ENCODE measurements at regions not wholly inside any gene's neighbourhood (a gene's known extent, or its start where the extent isn't known, plus 50 kb on each side); places are given as distances from the start of the nearest gene placed in this dataset.
"Not testable (repeated sequence)": the region's sequence is repeated elsewhere in the genome, so short reads cannot be mapped to it uniquely, and the experiment has no call there.

DNA sequence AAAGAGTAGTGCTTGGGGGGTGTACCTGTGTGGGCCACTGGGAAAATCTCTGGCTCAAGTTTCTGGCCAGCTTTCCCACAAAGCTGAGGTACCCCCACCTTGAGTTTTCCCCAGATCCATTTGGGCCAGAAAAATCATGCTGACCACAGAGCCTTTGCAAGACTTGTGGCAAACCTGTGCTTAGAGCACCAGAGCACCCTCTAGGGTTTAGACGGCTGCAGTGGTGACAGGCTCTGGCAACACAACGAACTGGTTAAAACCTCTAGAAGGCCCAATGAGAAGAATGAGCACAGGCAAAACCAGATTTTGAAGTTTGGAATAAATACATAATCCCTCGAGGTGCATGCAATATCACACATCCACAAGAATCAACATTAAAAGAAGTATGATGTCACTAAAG, 290.7 kb upstream of the FOLH1 start:
- no peak for DNase-seq

DNA sequence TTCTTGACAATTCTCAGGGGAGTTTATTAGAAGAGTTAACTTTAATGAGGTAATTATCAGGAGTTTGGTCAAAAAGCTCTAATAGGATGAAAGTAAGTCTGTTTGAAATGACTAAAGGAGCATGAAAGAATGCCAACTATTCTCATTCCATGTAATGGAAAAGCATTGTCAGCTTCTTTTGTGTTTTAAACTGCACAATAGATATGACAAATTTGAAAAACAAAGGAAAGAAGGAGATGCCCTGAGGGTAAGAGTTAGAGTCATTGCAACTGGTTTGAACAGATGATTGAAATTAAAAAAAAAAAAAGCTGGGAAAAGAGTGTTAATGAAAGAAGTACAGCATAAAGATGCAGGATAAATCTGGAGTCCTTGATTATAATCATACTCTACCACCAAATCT, 296.8 kb upstream of the FOLH1 start:
- no peak for DNase-seq

DNA sequence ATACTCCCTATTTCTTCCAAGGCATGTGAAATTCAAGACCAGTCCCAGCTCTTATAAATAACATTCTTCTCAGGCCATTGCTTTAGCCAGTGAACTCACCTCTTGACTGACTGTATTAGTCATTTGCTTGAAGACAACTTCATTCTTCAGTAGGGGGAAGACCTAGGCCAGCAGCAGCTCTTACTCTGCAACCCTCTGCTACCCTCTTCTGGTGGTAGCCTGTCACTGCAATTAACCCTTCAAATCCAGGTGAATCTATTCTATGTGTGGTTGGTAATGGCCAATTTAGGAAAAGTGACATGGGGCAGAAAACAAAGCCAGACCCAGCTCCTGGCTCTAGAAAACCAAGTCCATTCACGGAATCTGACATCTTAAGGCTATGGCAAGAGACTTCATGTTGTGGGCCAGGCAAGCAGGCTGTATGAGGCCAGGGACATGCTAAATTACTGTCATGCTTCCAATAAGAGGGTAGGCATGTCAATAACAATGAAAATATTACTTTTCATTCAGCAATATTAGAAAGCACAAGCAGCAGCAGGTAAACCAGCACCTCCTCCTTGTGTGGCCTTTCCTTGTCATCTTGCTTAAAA, 317.9 kb upstream of the FOLH1 start:
- DNase-seq: not testable (repeated sequence)

DNA sequence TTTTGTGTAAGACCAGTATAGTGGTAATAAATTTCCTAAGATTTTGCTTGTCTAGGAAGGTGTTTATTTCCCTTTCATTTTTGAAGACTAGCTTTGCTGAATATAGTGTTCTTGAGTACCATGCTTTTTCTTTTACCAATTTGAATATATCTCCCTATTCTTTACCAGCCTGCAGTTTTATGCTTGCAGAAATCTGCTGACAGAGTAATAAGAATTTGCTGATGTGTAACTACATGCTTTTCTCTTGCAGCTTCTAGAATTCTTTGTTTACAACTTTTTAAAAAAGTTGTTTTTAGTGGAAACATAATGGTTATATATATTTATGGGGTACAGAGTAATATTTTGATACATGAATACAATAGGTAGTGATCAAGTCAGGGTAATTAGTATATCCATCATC, 324.8 kb upstream of the FOLH1 start:
- DNase-seq: no peak

DNA sequence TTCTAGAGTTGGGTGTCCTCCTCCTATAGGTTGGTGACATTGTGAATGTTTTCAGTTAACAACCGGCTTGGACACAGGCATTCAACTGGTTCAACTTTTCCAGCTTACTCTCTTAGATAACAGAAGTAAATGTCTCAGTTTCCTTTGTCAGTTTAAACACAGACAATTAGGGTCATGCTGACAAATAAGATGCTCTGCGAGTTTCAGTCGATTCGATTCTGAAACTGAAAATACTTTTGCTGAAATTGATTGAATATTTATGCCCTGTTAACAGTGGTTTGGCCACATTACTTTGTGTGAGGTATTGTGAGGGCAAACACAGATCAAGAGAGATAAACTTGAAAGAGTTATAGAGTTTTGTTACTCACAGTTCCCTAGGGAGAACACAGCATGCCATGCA, 330.5 kb upstream of the FOLH1 start:
- DNase-seq: not testable (repeated sequence)

DNA sequence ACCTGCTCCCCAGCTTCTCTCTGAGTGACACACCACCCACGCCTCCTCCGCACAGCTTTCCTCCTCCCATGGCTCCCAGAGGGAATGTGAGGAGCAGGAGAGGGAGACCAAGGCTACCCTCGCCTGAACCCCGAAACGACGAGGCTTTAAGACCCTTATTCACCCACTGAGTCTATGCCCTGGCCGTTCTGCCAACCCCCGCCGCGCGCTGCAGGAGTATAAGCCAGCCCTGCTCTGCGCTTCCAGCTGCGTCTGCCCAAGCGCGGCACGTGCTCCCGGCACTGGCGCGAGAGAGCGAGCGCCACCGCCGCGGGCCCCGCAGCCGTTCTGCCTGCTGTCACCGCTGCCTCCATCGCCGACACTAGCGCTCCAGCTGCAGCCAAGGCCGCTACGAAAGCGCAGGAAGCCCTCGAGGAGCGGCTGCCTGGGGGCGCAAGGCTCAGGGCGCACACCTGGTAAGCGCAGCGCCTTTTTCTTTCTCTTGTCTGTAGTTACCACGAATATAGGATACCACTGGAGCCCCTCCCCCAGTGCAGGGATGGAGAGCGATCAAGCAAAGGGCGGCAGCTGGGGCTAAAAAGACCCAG, 350.0 kb upstream of the FOLH1 start:
- DNase-seq: peak; percentile 7

DNA sequence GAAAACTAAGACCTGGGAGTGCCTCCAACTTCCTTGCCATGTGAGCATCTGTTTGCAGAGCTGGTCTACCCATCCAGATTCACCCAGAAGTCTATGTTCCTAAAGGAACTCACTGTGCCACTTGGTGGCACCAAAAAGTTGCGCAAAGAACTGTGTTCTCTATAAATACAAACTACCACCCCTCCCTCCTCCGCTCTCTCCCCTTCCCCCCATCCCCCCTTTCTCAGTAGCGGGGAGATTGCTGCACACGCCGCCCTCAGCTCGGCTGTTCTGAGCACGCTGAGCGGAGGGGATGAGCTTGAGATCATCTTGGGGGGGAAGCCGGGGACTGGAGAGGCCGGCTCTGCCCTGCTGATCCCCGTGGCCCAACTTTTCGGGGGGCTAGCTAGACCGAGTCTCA, 352.2 kb upstream of the FOLH1 start:
- peak; percentile 28 for DNase-seq

DNA sequence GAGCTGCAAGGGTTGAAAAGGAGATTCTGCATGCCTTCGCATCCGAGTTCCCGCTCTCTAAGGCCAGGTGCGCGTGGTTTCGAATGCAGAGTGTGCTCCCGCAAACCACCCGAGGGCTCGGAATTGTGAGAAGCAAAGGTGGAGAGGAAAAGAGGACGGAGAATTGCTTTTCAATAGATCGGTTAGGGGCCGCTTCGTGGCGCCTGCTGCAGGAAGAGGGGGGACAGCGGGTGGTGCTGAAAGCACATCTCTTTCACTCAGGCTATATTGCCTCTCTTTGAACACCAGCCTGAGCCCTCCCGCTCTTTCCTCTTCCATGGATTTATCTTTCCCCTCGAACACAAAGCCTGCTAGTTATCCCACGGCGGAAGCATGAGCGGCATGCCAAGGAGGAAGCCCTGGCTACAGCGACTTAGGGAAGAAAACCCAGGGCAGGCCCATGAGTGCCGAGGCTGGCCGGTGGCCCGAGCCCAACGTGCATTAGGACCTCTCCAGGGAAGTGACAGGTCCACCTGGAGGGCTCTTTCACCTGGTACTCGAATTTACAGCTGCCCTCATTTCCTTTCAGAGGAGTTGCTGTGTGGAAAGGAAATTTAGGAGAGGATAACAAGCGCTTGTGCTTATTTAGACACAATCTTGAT, 353.0 kb upstream of the FOLH1 start:
- DNase-seq: not testable (repeated sequence)

DNA sequence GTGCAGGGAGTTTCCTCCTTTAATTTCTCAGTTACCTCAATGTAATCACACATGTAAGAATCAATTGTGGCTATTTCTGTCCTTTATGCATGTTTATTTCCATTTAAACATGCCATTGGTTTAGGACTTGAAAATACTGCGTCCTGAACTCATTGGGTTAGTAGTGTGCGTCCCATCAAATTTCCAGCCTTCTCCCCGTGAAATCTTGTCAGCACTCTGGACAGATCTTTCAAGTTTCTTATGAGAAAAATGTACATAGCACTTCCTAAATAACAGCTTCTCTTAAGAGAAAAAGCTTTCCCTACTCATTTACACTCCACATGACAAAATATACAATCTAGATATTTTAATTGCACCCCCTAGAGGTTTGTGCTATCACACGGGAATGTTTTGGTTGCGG, 353.9 kb upstream of the FOLH1 start:
- not testable (repeated sequence) for DNase-seq

DNA sequence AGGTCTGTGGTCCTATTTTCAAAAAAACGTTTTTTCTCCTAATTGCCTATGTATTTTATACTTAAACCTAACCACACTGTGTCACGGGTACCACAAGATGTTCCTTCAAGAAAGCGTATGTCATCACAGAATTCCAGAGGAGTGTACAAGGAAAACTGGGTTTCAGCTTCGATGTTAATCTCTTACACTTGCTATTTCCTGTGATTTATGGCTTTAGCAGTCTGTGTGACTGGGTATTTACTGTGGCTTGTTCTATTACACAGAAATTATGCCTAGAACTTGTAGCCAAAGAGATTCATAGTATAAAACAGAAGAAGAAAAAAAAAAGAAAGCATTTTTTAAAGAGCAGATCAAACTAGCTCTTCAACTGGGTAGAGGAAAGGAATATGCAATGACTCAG, 371.1 kb upstream of the FOLH1 start:
- DNase-seq: not testable (repeated sequence)

DNA sequence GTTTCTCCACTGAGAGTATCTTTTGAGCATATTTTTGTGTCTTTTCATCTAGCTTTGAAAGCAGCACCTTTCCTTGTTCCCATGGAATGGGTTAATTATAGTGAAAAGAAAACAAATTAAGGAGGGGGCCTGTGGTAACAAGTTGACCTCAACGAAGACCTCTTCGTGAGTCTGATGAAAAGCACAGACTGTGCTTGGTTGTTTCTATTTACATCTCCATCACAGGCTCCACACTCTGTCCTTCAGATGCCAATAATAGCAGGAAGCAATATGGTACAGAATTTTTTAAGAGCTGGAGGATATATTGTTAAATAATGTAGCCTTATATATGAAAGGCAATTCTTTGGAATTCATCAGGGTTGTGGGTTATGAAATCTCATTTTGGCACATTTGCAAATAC, 366.7 kb upstream of the OR4C13 start:
- not testable (repeated sequence) for DNase-seq

DNA sequence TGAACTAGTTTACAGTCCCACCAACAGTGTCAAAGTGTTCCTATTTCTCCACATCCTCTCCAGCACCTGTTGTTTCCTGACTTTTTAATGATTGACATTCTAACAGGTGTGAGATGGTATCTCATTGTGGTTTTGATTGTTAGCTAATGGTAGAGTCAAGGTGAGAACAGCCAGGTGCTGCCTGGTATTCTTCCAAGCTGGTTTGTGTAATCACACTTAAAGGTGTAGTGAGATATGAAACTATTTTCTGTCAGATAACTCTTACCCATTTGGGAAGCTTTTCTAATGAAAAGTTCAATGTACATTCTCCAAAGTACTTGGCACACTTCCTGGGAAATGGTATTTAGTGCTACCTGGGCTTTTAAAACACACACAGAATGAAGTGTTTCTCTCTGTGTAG, 343.3 kb upstream of the OR4C13 start:
- not testable (repeated sequence) for DNase-seq

DNA sequence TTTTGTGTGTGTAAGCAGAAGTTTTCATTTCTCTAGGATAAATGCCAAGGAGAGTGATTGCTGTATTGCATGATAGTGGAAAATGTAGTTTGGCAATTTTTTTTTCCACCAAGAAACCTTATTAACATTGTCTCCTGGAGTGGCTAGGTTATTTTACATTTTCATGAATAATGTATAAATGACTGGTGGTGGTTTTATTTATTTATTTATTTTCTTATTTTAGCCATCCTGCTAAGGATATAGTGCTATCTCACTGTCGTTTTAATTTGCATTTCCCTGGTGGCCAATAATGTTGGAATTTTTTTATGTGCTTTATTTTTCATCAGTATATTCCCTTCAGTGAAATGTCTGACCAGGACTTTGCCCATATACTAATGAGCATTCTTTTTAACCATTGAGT, 328.3 kb upstream of the OR4C13 start:
- DNase-seq: not testable (repeated sequence)

DNA sequence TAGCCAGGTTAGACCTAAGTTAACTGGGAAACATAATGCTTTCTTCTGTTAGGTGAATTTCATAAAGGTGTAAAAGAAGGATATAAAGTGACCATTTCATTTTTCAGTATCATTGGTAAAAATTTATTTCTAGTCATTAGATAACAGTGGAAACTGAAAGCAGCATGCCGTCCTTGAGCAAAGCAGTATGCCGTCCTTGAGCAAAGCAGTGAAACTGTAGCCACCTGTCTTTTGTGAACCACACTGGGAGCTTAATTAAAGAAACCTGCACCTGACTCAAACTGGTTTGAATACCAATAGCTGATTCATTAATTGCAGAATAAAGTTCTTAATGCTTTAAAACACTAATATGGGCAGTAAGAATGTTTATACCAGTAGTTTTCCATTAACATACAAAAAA, 281.5 kb upstream of the OR4C13 start:
- not testable (repeated sequence) for DNase-seq

DNA sequence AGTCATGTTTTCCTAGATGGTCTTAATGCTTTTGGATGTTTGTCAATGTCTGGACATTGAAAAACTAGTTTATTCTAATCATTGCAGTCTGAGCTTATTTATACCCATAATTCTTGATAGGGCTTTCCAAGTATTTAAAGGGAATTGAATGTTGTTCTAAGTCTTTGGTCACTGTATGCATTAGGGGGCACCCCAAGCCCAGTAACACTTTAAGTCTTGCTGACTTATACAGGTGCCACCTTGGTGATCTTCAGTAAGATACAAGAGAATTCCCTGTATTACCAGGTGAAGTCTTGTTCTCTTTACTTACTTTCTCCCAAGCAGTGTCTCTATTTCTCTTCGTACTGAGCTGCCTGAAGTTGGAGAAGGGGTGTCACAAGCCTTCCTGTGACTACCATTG, 250.1 kb upstream of the OR4C13 start:
- DNase-seq: not testable (repeated sequence)

DNA sequence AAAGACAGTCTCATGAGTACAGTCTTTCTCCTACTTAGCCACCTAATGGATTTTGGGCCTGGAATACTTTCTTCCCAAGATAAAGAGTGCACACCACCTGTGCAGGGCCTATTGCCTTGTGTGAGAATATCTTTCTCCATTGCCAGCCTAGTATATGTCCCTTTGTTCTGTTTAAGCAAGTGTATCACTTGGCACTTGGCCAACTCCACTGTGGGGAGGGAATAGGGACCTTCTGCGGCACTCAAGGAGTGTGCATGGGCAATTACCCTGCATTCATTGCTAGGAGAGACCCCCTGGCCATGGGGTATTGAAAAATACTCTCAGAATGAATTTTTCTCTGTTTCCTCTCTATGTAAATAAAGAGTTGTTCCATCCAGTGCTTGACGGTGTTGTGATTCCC, 201.7 kb upstream of the OR4C13 start:
- DNase-seq: not testable (repeated sequence)

DNA sequence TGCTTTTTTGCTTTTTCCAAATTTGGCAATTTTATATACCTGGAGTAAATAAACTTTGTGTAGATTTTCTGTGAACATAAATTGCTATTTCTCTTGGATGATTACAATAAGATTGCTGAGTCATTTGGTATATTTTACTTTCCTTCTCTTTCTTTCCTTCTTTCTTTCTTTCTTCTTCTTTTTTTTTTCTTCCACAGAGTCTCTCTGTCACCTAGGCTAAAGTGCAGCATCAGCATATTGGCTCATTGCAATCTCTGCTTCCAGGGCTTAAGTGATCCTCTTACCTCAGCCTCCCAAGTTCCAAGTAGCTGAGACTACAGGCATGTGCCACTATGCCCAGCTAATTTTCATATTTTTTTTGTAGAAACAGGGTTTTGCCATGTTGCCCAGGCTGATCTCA, 201.2 kb upstream of the OR4C13 start:
- DNase-seq: not testable (repeated sequence)

DNA sequence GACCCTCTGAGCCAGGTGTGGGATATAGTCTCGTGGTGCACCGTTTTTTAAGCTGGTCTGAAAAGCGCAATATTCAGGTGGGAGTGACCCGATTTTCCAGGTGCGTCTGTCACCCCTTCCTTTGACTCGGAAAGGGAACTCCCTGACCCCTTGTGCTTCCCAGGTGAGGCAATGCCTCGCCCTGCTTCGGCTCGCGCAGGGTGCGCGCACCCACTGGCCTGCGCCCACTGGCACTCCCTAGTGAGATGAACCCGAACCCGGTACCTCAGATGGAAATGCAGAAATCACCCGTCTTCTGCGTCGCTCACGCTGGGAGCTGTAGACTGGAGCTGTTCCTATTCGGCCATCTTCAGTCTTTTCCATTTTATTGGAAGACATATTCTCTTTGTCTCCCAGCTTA, 171.4 kb upstream of the OR4C13 start:
- not testable (repeated sequence) for DNase-seq

DNA sequence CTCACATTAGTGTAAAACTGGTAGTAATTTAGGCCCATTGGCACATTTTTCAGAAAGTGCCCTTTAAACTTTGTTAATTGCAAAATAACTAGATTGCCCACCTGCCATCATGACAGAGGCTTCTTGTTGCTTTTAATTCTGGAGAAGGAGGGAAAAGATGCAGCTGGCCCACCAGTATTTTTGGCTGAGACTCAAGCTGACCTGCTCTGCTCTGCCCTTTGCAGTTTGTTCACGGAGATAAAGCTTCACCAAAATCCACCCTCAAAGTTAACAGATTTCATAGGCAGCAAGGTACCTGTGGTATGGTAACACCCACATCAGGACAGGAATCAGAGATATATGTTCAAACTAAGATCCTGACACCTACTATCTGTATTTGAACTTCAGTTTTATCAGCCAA, 170.2 kb upstream of the OR4C13 start:
- DNase-seq: not testable (repeated sequence)

DNA sequence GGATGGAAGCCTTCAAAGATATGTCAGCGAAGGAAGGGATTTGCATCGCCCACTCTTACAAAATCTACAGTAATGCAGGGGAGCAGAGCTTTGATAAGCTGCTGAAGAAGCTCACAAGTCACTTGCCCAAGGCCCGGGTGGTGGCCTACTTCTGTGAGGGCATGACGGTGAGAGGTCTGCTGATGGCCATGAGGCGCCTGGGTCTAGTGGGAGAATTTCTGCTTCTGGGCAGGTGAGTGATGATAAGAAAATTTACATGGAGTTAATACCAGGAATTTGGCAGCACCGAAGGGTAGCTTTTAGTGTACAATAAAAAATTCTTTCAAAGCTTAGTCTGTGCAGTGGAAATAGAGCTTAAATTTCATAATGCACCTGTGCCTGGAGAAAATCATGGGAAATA, 168.3 kb upstream of the OR4C13 start:
- DNase-seq: not testable (repeated sequence)

DNA sequence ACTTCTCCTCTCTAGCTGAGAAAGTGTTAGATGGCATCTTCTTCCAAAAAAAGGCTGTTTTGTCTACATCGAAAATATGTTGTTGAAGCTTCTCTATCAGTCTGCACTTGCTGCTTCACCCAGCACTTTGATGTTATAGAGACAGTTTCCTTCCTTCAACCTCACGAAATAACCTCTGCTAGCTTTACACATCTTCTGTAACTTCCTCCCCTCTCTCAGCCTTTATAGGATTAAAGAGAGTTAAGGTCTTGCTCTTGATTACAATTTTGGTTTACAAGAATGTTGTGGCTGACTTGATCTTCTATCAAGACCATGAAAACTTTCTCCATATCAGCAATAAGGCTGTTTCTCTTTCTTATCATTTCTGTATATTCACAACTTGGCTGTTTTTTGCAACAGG, 162.4 kb upstream of the OR4C13 start:
- not testable (repeated sequence) for DNase-seq

DNA sequence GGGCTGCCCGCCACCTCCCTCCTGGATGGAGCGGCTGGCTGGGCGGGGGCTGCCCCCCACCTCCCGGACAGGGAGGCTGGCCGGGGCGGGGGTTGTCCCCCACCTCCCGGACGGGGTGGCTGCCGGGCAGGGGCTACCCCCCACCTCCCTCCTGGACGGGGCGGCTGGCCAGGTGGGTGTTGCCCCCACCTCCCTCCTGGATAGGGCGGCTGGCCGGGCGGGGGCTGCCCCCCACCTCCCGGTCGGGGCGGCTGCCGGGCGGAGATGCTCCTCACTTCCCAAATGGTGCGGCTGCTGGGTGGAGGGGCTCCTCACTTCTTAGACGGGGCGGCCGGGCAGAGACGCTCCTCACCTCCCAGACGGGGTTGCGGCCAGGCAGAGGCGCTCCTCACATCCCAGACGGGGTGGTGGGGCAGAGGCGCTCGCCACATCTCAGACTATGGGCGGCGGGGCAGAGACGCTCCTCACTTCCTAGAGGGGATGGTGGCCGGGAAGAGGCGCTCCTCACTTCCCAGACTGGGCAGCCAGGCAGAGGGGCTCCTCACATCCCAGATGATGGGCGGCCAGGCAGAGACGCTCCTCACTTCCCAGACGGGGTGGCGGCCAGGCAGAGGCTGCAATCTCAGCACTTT, 153.9 kb upstream of the OR4C13 start:
- DNase-seq: not testable (repeated sequence)

DNA sequence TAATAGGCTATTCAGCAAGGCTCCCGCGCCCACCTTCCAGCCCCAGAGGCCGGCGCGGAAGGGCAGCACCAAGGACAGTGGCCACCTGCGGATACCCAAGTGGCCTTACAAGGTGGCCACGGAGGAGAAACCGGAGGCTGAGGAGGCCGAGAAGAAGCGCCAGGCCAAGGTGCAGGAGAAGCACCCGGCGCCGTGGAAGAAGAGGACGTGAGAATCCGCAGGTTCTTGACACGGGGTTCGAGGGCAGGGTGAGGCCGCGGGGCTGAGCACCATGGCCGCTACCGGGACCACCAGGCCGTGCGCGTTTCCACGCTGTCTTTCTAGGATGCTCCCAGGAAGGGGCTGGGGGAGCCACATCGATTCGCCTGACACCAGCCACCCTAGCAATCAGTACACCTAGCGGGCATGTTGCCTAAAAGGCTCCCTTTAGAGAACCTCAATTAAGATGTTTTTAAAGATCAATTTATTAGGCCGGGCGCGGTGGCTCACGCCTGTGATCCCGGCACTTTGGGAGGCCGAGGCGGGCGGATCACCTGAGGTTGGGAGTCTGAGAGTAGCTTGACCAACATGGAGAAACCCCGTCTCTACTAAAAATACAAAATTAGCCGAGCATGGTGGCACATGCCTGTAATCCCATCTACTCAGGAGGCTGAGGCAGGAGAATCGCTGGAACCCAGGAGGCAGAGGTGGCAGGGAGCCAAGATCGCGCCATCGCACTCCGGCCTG, 134.3 kb upstream of the OR4C13 start:
- DNase-seq: not testable (repeated sequence)

Measured in occipital lobe (tissue), 1 donor.